Stimulated activated naive CD4-positive, alpha-beta T cell (primary cell): ENCODE measurements at regions not wholly inside any gene's neighbourhood (a gene's known extent, or its start where the extent isn't known, plus 50 kb on each side); places are given as distances from the start of the nearest gene placed in this dataset.

ENCODE experiments used
- DNase-seq, 6 experiments: peaks; one replicate each; lab custom pipeline; 2025; lab: John Stamatoyannopoulos, UW

DNA sequence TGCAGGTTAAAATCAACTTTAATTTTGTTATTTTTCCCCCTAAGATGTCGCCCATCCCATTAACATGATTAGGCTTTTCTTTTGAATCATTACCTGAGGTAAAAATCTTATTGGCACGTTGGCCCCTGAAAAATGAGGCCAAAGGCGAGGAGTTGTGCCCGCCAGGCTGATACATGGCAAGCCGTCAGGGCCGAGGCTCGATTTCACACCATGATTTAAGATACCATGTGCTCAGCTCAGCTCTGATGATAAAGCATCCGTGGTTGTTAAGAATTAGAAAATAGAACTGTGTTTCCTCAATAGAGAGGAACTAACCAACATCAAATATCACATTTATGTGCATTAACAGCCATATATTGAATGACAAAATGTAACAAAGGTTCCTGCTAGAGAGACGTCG is 972.9 kb upstream of the SOX9 start:
- no peak for DNase-seq

DNA sequence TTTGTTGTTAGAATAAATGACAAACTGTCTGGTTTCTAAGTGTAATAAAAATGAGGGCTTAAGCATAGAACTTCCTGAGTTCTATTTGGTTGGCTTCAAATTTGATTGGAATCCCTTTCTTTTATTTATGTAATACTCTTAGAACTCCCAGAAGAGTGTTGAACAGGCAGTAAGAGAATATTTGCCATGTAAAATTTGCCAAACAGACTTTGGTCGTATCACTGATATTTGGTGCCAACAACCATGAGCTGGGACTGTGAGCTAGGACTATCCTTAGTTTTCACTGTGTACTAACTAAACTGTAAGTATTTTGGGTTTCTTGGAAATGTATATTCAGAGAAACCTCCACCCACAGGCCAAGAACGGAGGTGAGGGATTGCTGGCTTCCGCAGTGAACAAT is 971.2 kb upstream of the SOX9 start:
- no peak for DNase-seq

DNA sequence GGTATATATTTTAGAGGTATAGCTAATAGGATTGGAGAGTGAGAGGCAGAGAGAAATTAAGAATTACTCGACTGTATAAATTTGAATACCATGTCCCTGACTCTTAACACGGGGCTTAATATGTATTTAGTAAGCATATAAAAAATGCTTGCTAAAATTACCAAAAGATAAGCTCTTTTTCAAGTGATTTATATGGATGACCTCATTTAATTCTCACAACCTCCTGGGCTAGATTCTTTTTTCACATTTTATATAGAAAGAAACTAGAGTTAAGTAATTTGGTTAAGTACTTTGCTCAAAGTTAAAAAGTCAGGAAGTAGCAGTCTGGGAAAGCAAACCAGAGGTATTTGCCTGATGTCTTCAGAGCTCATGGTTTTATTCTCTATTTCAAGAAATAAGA is 963.5 kb upstream of the SOX9 start:
- DNase-seq: no peak

DNA sequence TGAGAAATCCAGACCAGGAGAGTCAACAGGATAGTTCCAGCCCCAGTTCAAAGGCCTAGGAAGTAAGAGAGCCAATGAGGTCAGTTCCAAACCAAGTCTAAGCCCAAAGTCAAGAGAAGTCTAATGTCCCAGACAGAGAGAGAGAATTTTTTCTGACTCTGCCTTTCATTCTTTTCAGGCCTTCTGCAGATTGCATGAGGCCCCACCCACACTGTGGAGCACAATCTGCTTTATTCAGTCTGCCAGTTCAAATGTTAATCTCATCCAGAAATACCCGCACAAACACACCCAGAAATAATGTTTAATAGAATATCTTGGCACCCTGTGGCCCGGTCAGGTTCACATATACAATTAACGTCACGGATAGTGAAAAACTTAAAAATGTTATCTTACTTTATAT is 962.4 kb upstream of the SOX9 start:
- DNase-seq: no peak

DNA sequence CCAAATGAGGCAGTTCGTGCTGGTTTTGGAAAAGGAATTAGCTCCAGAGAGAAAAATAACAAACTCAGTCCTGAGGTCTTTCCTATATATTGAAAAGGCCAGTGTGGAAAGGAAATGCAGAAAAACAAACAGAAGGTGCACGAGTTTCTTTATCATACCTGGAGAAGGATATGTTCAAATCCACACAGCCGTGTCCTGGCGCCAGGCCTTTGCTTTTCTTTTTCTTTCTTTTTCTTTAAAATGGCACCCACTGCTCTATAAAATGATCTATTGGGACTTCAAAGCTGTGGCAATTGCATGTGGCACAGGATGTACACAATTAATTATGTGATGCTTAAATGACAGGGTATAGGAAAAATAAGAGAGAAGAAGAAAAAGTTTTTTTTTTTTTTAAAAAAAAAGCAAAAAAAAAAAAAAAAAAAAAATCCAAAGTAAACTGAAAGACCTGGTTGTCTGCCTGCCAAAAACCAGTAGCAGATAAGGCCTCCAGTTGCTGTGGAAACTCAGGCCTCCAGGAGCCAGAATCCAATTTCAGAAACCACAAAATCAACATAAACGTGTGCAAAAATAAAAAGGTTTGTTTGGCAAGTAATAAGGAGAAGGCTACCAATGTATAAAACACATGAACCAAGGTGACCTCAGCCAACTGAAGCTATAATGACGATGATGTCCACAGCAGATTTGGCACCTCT is 957.6 kb upstream of the SOX9 start:
- no peak for DNase-seq

DNA sequence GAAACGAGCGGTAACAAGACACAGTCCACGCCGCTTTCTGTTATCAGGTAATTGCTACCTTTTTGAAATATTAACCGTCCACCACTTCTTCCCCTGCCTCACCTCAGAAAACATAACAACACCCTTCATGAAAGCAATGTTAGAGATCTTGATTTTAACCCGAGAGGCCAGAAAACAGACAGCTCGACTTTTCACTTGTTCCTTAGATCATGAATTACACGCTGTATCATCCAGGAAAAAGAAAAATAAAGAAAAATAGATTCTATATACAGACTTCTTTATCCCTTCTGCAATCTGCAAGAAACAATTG is 957.1 kb upstream of the SOX9 start:
- no peak for DNase-seq

DNA sequence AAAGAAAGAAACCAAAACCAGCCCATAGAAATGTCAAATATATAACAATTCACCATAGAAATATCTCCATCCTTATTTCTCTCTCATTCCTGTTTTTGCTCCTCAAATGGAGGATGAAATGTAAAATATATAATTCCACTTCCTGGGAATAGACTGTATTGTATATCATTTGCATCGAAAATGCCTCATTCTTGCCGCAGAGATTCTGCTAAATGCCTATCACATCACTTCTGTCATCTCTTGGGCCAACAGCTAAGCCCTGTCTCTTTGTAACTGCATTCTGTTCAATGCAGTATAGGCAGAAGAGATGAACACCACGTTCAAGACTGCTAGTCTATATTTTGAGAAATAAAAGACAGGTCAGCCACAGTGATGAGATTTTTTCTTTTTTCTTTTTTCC is 956.3 kb upstream of the SOX9 start:
- DNase-seq: no peak

DNA sequence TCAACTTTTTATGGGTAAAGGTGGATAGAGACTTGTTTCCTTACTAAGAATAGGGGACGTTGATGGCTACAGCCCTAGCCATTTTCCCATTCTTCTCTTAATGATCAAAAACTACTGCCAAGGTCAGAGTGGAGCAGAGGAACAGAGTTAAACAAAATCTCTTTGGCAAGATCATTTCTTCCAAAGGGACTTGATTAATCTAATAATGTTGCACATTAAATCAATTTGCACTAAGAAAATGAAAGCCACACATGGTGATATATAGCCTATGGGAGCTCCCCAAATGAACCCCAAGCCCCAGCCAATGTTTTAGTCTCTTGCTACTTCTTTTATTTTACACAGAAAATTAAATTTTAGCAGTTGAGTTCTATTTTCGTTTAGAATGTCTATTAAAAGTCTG is 954.5 kb upstream of the SOX9 start:
- no peak for DNase-seq

DNA sequence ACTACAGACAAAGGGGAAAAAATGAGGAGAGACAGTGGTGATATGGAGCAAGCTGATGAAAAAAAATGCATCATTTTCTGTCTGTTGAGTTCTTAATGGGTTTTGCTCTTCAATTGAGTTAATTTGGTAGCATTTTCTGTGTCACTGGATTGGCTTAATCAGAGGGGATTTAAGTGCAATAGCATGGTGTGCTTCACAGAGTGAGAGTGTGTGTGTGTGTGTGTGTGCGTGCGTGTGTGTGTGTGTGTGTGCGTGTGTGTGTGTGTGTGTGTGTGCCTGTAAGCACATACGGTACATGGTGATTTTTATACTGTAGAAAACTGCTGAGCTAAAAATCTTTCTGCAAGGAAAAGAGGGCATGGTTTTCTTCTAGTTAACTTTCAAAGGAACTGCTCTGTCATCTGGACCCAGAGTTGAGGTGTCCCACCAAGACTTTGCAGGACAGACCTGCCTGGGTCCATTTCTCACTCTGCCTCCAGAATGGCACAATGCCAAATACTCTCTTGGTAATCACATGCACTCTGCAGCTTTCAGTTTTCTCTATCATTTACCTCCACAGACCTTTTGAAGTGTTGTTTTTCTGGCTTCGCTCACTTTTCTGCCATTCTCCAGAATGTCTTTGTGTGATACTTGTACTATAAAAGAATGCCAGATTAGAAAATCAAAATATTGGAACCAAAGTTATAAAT is 952.6 kb upstream of the SOX9 start:
- DNase-seq: no peak

DNA sequence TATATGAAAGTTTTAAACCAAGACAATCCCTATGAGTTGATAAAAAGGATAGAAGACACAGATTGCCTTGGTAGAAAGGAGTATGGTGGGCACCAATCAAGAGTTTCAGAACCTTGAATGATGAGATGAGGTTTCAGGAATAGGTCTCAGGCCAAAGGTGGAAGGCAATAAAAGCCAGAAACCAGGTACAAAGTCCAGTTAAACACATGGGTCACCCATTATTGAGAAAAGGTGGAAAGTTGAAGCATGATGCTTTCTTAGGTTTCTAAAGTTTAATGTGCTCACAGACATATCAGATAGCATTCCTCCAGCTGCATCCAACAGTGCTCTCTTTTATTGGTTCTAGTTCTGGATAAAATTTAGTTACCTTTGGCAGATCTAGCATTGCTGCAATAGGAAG is 950.8 kb upstream of the SOX9 start:
- DNase-seq: no peak

DNA sequence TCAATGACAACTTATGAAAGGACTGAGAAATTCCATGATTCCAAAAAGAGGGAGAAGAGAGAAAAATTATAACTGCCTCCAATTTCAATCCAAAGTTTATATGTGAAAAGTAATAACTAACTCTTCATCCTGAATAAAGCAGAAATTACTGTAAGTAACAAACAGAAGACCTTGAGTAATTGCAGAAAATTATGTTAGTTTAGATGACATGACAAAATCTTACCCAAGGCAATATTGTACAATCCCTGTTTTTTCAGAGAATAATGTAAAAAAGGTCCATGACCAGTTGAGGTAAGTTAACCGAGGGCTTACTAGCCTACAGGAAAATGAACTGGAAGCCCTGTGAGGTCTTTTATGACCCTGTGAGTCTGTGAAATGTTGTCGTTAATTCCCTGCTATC is 949.5 kb upstream of the SOX9 start:
- no peak for DNase-seq

DNA sequence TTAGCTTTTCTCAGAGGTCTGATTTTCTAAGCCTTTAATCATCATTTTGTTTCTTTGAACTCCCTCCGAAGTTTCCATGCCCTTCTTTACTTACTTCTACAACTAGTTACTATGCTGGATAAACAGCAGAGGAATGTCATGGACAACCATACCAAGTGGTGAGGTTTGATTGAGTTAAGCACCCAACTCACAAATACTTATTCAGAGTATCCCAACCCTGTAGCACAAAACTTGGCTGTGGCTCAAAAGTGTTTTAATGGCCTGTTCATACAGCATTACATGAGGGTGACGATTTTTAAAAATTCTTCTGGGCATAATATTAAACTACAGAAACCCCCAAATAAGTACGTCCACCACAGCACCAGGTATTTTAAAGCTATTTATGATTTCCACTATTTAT is 946.8 kb upstream of the SOX9 start:
- no peak for DNase-seq

DNA sequence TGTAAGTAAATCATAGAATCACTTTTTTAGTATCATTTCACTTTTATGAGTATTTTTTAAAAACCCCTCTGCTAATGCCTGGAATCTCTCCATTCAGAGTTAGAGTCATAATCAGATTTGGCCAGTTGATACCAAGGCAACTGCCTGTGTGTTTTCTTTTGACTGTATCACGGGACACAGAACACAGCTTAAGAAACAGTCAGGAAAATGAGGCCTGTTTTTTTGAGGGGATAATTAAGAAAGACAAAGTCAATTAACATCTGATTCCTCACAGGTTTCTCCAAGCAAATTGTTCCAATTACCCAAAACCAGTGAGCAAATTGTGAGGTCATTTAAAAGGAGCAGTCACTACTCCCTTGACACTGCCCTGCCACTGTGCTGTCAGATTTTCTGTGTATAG is 944.5 kb upstream of the SOX9 start:
- no peak for DNase-seq

DNA sequence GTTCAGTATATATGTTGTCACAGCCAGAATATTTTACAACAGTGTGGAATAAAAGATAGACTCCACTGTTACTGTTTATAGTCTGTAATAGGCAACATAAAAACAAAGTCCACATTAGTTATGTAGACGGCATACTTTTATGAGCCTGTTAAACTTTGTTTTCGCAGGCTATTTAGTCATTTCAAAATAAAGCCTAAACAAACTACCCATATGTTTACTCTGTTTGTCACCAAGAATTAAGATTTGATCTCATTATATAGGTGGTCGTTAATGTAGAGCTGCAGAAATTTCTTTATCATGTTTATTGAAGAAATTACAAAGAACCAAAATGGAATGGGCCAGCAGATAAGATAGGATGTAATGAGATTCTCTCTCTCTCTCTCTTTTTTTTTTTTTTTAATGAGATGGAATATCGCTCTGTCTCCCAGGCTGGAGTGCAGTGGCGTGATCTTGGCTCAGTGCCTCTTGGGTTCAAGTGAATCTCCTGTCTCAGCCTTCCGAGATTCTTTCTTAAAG is 943.8 kb upstream of the SOX9 start:
- DNase-seq: no peak

DNA sequence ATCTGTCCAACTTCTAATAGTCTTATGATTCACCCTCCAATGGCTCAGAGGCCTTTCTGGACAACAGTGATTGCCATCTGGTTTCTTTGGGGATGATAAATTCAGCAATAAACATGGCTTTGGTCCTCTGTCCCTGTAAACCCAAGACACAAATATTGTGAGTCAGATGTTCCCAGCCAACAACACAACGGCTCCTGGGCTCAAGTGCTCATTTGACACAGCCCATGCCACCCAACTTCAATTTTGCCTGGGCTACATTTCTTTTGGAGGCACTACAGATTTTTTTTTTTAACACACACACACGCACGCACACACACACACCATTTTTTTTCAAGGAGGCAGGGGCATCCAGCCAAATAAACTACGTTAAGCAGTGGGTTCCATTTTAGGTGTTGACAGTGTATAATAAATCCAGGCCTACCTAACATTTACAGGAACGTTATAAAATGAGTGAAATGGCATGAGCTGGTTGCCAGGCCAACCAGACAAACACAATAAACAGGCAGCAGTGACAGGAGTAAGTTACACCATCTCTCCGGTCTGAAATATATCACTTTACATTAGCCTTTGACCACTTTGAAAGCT is 939.9 kb upstream of the SOX9 start:
- no peak for DNase-seq

DNA sequence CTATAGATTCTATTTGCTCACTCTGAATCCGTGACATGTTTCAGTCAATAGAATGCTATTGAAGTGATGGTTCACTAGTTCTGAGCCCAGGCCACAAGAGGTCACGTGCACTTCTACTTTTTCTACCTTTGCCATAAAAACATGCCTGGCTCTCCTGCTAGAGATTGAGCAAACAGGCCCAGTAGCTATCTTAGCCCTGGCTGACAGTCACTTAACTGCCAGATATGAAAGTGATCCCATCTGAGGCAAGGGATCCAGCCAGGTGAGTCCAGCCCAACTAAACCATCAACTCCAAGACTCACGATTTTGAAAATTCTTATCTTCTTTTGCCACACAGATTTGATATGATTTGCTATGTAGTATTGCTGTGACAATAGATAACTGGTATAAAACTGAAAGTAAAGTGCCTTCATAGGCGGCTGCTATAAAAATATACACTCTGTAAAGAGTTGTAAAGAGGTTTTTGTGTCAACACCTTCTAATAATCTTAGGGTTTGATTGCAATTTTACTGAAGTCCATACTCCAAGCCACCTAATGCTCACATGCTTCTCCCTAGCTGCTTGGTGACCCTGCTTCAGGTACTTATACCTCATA is 937.7 kb upstream of the SOX9 start:
- no peak for DNase-seq

DNA sequence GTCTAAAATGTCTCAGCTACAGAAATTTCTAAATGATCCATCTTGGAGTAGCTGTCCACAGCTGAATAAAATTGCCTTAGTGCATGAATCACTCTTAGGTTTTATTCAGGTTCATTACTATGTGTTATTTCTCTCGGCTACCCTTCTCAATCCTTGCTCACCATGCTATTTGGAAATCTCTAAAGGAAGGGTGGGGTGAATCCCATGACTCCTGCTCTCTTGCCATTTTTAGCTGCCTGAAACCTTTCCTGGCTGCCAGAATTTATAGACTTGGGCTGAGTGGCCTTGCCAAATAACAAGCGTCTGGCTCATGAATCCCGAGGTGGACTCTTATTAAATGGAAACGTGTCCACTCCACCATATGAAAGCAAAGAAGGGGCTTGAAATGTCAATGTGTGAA is 936.1 kb upstream of the SOX9 start:
- DNase-seq: no peak

DNA sequence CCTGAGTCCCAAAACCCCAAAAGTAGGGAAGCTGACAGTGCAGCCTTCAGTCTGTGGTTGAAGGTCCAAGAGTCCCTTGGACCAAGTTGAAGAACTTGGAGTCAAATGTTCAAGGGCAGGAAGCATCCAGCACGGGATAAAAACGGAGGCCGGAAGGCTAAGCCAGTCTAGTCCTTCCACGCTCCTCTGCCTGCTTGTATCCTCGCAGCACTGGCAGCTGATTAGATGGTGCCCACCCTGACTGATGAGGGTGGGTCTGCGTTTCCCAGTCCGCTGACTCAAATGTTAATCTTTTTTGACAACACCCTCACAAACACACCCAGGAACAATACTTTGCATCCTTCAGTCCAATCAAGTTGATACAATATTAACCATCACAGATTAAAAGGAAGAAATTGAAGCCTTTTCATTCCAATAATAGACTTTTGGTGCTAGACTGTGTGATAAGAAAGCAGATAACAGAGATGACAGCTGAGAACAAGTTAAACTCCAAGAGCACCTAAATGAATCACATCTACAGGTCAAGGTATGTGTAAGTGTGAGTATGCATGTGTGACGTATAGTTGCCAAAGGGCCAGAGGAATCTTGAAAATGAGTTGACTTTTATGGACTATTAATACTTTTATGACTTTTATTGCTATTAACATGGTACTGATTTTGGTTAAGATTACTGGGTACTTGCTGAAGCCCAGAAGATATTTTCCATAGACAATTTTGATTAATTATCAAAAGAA is 933.5 kb upstream of the SOX9 start:
- DNase-seq: no peak

DNA sequence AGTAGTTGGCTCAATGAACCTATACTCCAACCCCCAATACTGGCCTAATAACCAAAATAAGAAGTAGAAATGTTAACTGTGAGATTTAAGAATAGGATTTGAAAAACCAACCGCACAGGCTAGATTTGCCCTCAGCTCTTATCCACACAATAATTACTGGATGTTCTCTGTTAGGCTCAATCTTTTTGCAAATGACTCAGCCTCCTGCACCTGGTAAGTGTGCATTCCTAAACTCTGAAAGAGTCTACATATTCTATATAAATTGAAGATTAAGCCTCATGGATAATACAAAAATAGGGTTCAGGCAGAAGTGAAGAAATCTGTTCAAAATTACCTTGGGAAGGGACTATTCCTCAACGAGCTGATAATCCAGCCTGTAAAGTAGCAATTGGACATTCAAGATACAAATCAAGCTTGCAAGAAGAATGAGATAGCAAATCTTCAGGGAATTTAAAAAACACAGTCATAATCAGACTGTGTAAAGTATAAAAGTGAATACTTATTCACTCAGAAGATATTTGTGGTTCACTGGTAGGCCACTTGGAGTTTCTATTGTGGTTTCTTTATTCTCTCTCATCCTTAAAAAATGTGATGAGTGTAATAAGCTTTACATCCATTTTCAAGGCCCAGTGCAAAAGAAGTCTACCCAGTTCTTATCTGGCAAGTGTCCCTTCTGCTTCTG is 931.9 kb upstream of the SOX9 start:
- no peak for DNase-seq

DNA sequence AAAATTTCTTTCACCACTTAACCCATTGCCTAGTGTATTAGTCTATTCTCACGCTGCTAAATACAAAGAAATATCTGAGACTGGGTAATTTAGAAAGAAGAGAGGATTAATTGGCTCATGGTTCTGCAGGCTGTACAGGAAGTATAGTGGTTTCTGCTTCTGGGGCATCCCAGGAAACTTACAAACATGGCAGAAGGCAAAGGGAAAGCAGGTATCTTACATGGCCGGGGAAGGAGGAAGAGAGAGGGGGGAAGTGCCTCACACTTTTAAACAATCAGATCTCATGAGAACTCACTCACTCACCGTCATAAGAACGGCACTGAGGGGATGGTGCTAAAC is 931.4 kb upstream of the SOX9 start:
- no peak for DNase-seq

DNA sequence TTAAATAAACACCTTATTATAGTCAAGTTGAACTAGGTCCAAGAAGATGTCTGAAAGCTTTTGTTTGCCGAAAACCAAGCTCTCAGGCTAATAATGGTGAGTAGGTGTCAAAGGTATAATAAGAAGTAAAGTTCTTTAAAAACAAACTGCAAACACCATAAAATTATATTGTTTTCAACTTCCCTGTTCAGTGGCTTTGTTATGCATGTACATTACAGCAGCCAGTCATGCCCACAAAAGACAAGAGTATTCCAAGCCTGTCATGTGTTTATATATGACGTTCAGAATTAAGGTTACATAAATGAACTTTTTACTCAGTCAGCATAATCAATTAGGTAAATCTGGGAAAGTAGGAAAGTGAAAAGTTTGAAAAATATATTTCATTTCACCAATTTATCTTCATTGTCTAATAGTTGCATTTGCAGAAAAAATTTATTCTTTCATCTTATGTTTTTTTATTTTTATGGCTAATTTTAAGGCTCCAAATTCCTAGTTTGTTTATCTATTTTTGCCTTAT is 928.7 kb upstream of the SOX9 start:
- DNase-seq: no peak

DNA sequence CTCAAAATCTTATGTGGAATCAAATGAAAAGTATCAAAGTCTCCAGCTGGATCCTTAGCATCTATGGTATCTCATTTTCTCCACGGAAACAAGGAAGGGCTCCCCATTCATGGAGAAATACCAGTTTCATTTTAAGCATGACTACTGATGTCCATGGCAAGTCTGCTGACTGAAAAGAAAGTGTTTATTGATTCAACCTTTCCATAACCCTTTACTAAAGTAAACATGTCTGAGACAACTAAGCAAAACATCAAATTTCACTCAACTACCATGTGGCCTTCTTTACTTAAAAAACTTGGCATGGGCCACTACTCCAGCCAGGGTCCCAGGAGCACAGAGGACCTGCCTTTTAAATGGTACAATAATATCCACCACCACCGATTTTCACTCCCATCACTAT is 928.0 kb upstream of the SOX9 start:
- DNase-seq: no peak
